ENCODE measurements at regions not wholly inside any gene's neighbourhood (a gene's known extent, or its start where the extent isn't known, plus 50 kb on each side); places are given as distances from the start of the nearest gene placed in this dataset.

DNA sequence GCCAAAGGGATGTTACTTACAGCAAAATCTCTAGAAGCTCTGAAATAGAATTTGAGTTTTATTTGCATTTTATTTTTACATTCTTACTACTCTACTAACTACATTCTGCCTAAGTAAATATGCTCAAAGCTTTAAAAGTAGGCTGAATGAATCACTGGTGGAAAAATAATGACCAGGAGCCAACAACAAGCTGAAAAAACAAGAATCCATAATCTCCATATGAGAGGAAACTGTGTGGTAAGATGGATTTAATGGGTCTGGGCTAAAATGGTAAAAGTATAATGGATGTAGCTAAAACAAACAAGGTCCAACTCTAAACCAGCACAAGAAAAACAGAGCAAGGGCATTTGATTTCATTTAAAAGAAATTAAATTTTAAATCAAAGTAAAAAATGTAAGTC lies 525.8 kb upstream of the FTMT start:
- Histone ChIP-seq H3K4me3 (no peak overlapping the region), H3K9me3 (no peaks in the 10 kb centered on the region), H3K4me1 (no peaks in the 10 kb centered on the region), H3K27ac (no peak overlapping the region), H3K27me3 (no peaks in the 10 kb centered on the region), H3K36me3 (no peaks in the 10 kb centered on the region)
- no peak for ATAC-seq
- TF ChIP-seq POLR2AphosphoS5 (IDR thresholded peaks at IDR 0.05) (no peak), POLR2A (IDR thresholded peaks at IDR 0.05) (no peak), EP300 (IDR thresholded peaks at IDR 0.05) (no peak)
- TF ChIP-seq, protein P1, sequence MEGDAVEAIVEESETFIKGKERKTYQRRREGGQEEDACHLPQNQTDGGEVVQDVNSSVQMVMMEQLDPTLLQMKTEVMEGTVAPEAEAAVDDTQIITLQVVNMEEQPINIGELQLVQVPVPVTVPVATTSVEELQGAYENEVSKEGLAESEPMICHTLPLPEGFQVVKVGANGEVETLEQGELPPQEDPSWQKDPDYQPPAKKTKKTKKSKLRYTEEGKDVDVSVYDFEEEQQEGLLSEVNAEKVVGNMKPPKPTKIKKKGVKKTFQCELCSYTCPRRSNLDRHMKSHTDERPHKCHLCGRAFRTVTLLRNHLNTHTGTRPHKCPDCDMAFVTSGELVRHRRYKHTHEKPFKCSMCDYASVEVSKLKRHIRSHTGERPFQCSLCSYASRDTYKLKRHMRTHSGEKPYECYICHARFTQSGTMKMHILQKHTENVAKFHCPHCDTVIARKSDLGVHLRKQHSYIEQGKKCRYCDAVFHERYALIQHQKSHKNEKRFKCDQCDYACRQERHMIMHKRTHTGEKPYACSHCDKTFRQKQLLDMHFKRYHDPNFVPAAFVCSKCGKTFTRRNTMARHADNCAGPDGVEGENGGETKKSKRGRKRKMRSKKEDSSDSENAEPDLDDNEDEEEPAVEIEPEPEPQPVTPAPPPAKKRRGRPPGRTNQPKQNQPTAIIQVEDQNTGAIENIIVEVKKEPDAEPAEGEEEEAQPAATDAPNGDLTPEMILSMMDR (IDR thresholded peaks at IDR 0.05) = no peak

- no peaks in the 10 kb centered on the region for H3K27me3 ChIP-seq
- no peak overlapping the region for H3K27ac ChIP-seq
- ATAC-seq = no peak
- no peaks in the 10 kb centered on the region for H3K4me1 ChIP-seq
- TF ChIP-seq, protein P1 (IDR thresholded peaks at IDR 0.05) = no peak
- TF ChIP-seq POLR2A (IDR thresholded peaks at IDR 0.05) = no peak
- no peak for TF ChIP-seq POLR2AphosphoS5 (IDR thresholded peaks at IDR 0.05)
- TF ChIP-seq EP300 (IDR thresholded peaks at IDR 0.05) = no peak
- WGBS, 2 donors (ENCODE audit: low coverage in 1 of 2) = 44 to 45% methylated on average over 4 of the region's 4 CpGs
- H3K4me3 ChIP-seq = no peak overlapping the region
- H3K9me3 ChIP-seq = no peaks in the 10 kb centered on the region
- H3K36me3 ChIP-seq = no peaks in the 10 kb centered on the region
Observed at GRCh38 chr5:121350181-121350930, 501.3 kb upstream of the FTMT start.

GRCh38 chr5:121366515-121366914 lies 485.2 kb upstream of the FTMT start:
- no peak for ATAC-seq
- TF ChIP-seq POLR2A (IDR thresholded peaks at IDR 0.05) = no peak
- TF ChIP-seq, protein P1 (IDR thresholded peaks at IDR 0.05) = no peak
- TF ChIP-seq POLR2AphosphoS5 (IDR thresholded peaks at IDR 0.05) = no peak
- no peak for TF ChIP-seq EP300 (IDR thresholded peaks at IDR 0.05)
- 56 to 80% methylated on average over 3 of the region's 3 CpGs for WGBS, 2 donors (ENCODE audit: low coverage in 1 of 2)
- Histone ChIP-seq H3K4me3 (no peak overlapping the region), H3K9me3 (no peaks in the 10 kb centered on the region), H3K36me3 (no peaks in the 10 kb centered on the region), H3K4me1 (no peaks in the 10 kb centered on the region), H3K27ac (no peak overlapping the region), H3K27me3 (no peaks in the 10 kb centered on the region)

GRCh38 chr5:121373371-121373770 lies 478.3 kb upstream of the FTMT start:
- no peaks in the 10 kb centered on the region for H3K36me3 ChIP-seq
- H3K9me3 ChIP-seq = no peaks in the 10 kb centered on the region
- H3K27ac ChIP-seq = no peak overlapping the region
- H3K4me1 ChIP-seq = no peaks in the 10 kb centered on the region
- 68 to 76% methylated on average over 3 of the region's 3 CpGs for WGBS, 2 donors (ENCODE audit: low coverage in 1 of 2)
- no peaks in the 10 kb centered on the region for H3K27me3 ChIP-seq
- TF ChIP-seq POLR2A (IDR thresholded peaks at IDR 0.05) (no peak), EP300 (IDR thresholded peaks at IDR 0.05) (no peak), POLR2AphosphoS5 (IDR thresholded peaks at IDR 0.05) (no peak)
- TF ChIP-seq, protein P1 (IDR thresholded peaks at IDR 0.05) = no peak
- ATAC-seq = no peak
- H3K4me3 ChIP-seq = no peak overlapping the region

DNA sequence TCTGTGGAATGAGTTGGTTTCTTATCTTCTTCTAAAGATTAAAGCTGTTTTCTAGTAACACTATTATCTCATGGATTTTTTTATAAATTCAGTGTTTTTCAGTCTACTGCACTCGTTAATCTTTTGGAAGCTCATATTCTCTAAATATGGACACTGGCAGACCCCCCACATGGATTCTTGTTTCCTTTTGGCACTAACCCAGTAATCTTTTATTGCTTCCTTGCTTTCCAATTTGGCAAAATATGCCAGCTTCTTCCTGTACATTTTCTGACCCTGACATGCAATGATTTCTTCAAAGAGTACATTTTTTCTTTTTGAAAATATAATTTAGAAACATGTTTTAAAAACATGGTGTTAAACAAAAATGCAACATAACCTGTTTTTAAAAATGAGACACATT lies 474.2 kb upstream of the FTMT start:
- H3K4me3 ChIP-seq = no peak overlapping the region
- H3K9me3 ChIP-seq = no peaks in the 10 kb centered on the region
- WGBS, 2 donors (ENCODE audit: low coverage in 1 of 2) = 11 to 25% methylated on average over 1 of the region's 1 CpG
- no peaks in the 10 kb centered on the region for H3K4me1 ChIP-seq
- no peak overlapping the region for H3K27ac ChIP-seq
- H3K27me3 ChIP-seq = no peaks in the 10 kb centered on the region
- no peak for ATAC-seq
- no peaks in the 10 kb centered on the region for H3K36me3 ChIP-seq
- no peak for TF ChIP-seq EP300 (IDR thresholded peaks at IDR 0.05)
- no peak for TF ChIP-seq POLR2AphosphoS5 (IDR thresholded peaks at IDR 0.05)
- TF ChIP-seq, protein P1 (IDR thresholded peaks at IDR 0.05) = no peak
- no peak for TF ChIP-seq POLR2A (IDR thresholded peaks at IDR 0.05)
